HCT116 (cell line): ENCODE measurements at regions not wholly inside any gene's neighbourhood (a gene's known extent, or its start where the extent isn't known, plus 50 kb on each side); places are given as distances from the start of the nearest gene placed in this dataset.

Experiments
- ATAC-seq: fragments of 200-7000 bp; cut with Tn5 transposase; 2 replicates; pipeline ENCODE4 v1.9.1; 2020; ENCODE audit warnings: mild to moderate bottlenecking, moderate library complexity
- BruUV-seq: library from RNA; stranded (reverse); fragments of 400-500 nt; replicated peaks from 2 replicates; lab custom pipeline; 2021; lab: Mats Ljungman, UMichigan
- CTCF ChIA-PET: fragments of 300-600 bp; sonication (Branson Sonifier 250); formaldehyde crosslinking; loops from one replicate; lab custom pipeline; 2021; ENCODE audit warnings: antibody characterized with exemption; lab: Charles Lee
- POLR2A ChIA-PET: fragments of 300-600, 350-600 bp; sonication (Branson Sonifier 250); formaldehyde crosslinking; loops from one replicate; lab custom pipeline; 2021; ENCODE audit warnings: antibody characterized with exemption; lab: Charles Lee
- RAD21 ChIA-PET, 2 experiments: fragments of 300-600 bp; sonication (Branson Sonifier 250); formaldehyde crosslinking; loops; one replicate each; lab custom pipeline; 2023; ENCODE audit warnings: low total read pairs in 2 of 2; ENCODE audit not compliant: uncharacterized antibody in 2 of 2, unreplicated experiment in 2 of 2, low non-redundant PET in 1 of 2; lab: Charles Lee
- DNase-seq: peaks from one replicate; pipeline ENCODE4 v3.0.0-alpha.2; 2010; ENCODE audit warnings: low read depth, low spot score
- H2AFZ ChIP-seq: fragments of 200-600 bp; shearing (Covaris generic), sonication (generic); 2 replicates; pipeline ENCODE4 v1.6.1; 2017; ENCODE audit warnings: low read depth, mixed run types, mixed read lengths, antibody characterized with exemption, low read length; ENCODE audit not compliant: poor library complexity, severe bottlenecking
- H3K27ac ChIP-seq: 2 replicates; pipeline ENCODE4 v1.5.1; 2012; ENCODE audit warnings: low read depth, low read length
- H3K27me3 ChIP-seq: fragments of 200-600 bp; sonication (generic); 2 replicates; pipeline ENCODE4 v1.6.1; 2016; ENCODE audit warnings: mixed run types, low read length, mixed read lengths; ENCODE audit not compliant: insufficient read depth
- H3K36me3 ChIP-seq, 2 experiments: fragments of 200-500 bp in 1 of 2; fragments of 200-600 bp in 1 of 2; sonication (Bioruptor generic) in 1 of 2; sonication (generic) in 1 of 2; 2 replicates each; pipeline versions ENCODE4 v1.5.1 to v1.6.1; 2014 to 2016; ENCODE audit warnings: low read length in 2 of 2, inconsistent platforms in 1 of 2, mixed read lengths in 1 of 2, mixed run types in 1 of 2; ENCODE audit not compliant: insufficient read depth in 2 of 2, control insufficient read depth in 1 of 2
- H3K4me1 ChIP-seq, 2 experiments: fragments of 200-600 bp in 1 of 2; sonication (generic) in 1 of 2; 2 replicates each; pipeline versions ENCODE4 v1.5.1 to v1.6.1; 2012 to 2017; ENCODE audit warnings: low read length in 2 of 2, inconsistent platforms in 1 of 2, mild to moderate bottlenecking in 1 of 2, mixed read lengths in 1 of 2, mixed run types in 1 of 2, moderate library complexity in 1 of 2; ENCODE audit not compliant: insufficient read depth in 2 of 2, control insufficient read depth in 1 of 2
- H3K4me2 ChIP-seq: fragments of 200-600 bp; sonication (generic); 2 replicates; pipeline ENCODE4 v1.6.1; 2017; ENCODE audit warnings: mixed run types, low read length, mixed read lengths
- H3K4me3 ChIP-seq, 2 experiments: fragments of 200-600 bp in 1 of 2; sonication (generic) in 1 of 2; replicated peaks in 1 of 2; 2 replicates each; pipeline ENCODE4 v1.5.1; 2011 to 2016; ENCODE audit warnings: low read length in 2 of 2, control low read depth in 1 of 2, low read depth in 1 of 2, mild to moderate bottlenecking in 1 of 2, mixed read lengths in 1 of 2, mixed run types in 1 of 2
- H3K79me2 ChIP-seq: fragments of 200-600 bp; sonication (generic); 2 replicates; pipeline ENCODE4 v1.6.1; 2017; ENCODE audit warnings: mild to moderate bottlenecking, mixed run types, low read length, moderate library complexity, mixed read lengths; ENCODE audit not compliant: insufficient read depth
- H3K9ac ChIP-seq: fragments of 200-600 bp; sonication (generic); 2 replicates; pipeline ENCODE4 v1.6.1; 2016; ENCODE audit warnings: low read length, mixed read lengths
- H3K9me2 ChIP-seq: fragments of 200-600 bp; sonication (generic), shearing (Covaris generic); 2 replicates; pipeline ENCODE4 v1.6.1; 2017; ENCODE audit warnings: mixed run types, mild to moderate bottlenecking, moderate library complexity; ENCODE audit not compliant: insufficient read depth
- H3K9me3 ChIP-seq, 2 experiments: fragments of 200-500 bp in 1 of 2; fragments of 200-600 bp in 1 of 2; sonication (Bioruptor generic) in 1 of 2; sonication (generic) in 1 of 2; 2 replicates each; pipeline ENCODE4 v1.6.1; 2014 to 2017; ENCODE audit warnings: low read length in 2 of 2, mixed read lengths in 2 of 2, inconsistent platforms in 1 of 2, low read depth in 1 of 2, mild to moderate bottlenecking in 1 of 2, mixed run types in 1 of 2, moderate library complexity in 1 of 2; ENCODE audit not compliant: control insufficient read depth in 1 of 2, insufficient read depth in 1 of 2
- H4K20me1 ChIP-seq: fragments of 200-600 bp; sonication (generic), shearing (Covaris generic); 2 replicates; pipeline ENCODE4 v1.6.1; 2017; ENCODE audit warnings: mixed run types, mild to moderate bottlenecking, moderate library complexity; ENCODE audit not compliant: insufficient read depth
- CBX3 ChIP-seq: IDR thresholded peaks from 2 replicates; pipeline ENCODE4 v1.6.1; 2012; ENCODE audit warnings: low read depth
- CEBPB ChIP-seq: IDR thresholded peaks from 2 replicates; pipeline ENCODE4 v1.6.1; 2012; ENCODE audit warnings: low read depth
- EGR1 ChIP-seq: IDR thresholded peaks from 2 replicates; pipeline ENCODE4 v1.6.1; 2012; ENCODE audit warnings: low read depth
- ELF1 ChIP-seq: IDR thresholded peaks from 2 replicates; pipeline ENCODE4 v1.6.1; 2012; ENCODE audit warnings: low read depth, borderline replicate concordance
- EZH2 ChIP-seq: fragments of 200-600 bp; sonication (generic); IDR thresholded peaks from 2 replicates; pipeline ENCODE4 v1.6.1; 2017; ENCODE audit warnings: antibody characterized with exemption, mixed run types
- EZH2phosphoT487 ChIP-seq: fragments of 200-600 bp; IDR thresholded peaks from 2 replicates; pipeline ENCODE4 v1.6.1; 2018; ENCODE audit warnings: antibody characterized with exemption, borderline replicate concordance
- JUND ChIP-seq: IDR thresholded peaks from 2 replicates; pipeline ENCODE4 v1.6.1; 2012
- POLR2A ChIP-seq: IDR thresholded peaks from 2 replicates; pipeline ENCODE4 v1.7.0; 2011; ENCODE audit warnings: borderline replicate concordance; ENCODE audit not compliant: insufficient read depth, insufficient read length; ENCODE audit errors: extremely low read depth
- RAD21 ChIP-seq: IDR thresholded peaks from 2 replicates; pipeline ENCODE4 v1.6.1; 2012; ENCODE audit warnings: low read depth, mild to moderate bottlenecking
- REST ChIP-seq: IDR thresholded peaks from 2 replicates; pipeline ENCODE4 v1.6.1; 2012; ENCODE audit warnings: low read depth
- SIN3A ChIP-seq: IDR thresholded peaks from 2 replicates; pipeline ENCODE4 v1.6.1; 2012; ENCODE audit warnings: low read depth
- SP1 ChIP-seq: IDR thresholded peaks from 2 replicates; pipeline ENCODE4 v1.6.1; 2012; ENCODE audit warnings: low read depth
- SRF ChIP-seq: IDR thresholded peaks from 2 replicates; pipeline ENCODE4 v1.6.1; 2012; ENCODE audit warnings: low read depth
- TCF7L2 ChIP-seq: IDR thresholded peaks from 2 replicates; pipeline ENCODE4 v1.7.0; 2011; ENCODE audit warnings: borderline replicate concordance, inconsistent platforms; ENCODE audit not compliant: insufficient read depth, insufficient read length; ENCODE audit errors: extremely low read depth
- YY1 ChIP-seq: IDR thresholded peaks from 2 replicates; pipeline ENCODE4 v1.6.1; 2011; ENCODE audit warnings: low read length, low read depth, moderate library complexity, mild to moderate bottlenecking; ENCODE audit not compliant: insufficient replicate concordance; ENCODE audit errors: extremely low read depth
- ZFX ChIP-seq: fragments of 450-650 bp; IDR thresholded peaks from 2 replicates; pipeline ENCODE4 v1.6.1; 2017
- ZNF274 ChIP-seq: fragments of 200-500 bp; sonication (Bioruptor generic); IDR thresholded peaks from 2 replicates; pipeline ENCODE4 v1.6.1; 2014; ENCODE audit warnings: mild to moderate bottlenecking, low read depth, low read length, inconsistent platforms
- intact Hi-C: fragments of 100-400 bp; cut with micrococcal nuclease; formaldehyde crosslinking; loops from 2 replicates; pipeline ENCODE4 v1.10.0; 2022

DNA sequence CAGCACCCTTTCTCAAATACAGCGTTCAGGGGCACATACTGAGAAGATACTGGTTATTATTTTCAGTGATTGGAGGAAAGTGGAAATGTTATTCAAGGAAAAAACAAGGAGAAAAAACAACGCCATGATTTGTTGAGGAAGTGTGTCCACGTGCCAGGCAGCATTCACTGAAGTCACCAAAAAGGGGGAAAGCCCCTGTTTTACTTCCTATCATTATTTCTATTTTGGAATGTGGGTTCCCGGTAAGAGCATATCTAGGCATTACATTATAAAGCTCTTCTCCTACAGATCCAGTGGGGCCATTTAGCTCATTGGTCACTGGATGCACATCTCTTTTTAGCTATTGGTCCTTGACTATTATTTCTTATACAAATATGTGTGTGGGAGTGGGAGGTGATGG lies 518.7 kb downstream of the TXNL1 start:
- TF ChIP-seq EZH2phosphoT487 (no peak), EGR1 (no peak), JUND (no peak), ZFX (no peak), REST (no peak), ZNF274 (no peak), POLR2A (no peak), EZH2 (no peak), SIN3A (no peak), SP1 (no peak), ELF1 (no peak), YY1 (no peak), CEBPB (no peak), RAD21 (no peak), TCF7L2 (no peak), SRF (no peak), CBX3 (no peak)
- Histone ChIP-seq H3K4me2 (no peak overlapping the region), H3K9ac (no peak overlapping the region), H3K4me1 (no peaks in the 10 kb centered on the region), H3K27me3 (no peaks in the 10 kb centered on the region), H3K9me3 (peaks cover 13 to 21% of the 10 kb centered on the region in 2 experiments; a peak in 2 of 4 replicates), H3K9me2 (no peaks in the 10 kb centered on the region), H3K36me3 (no peaks in the 10 kb centered on the region), H2AFZ (no peak overlapping the region), H3K27ac (no peak overlapping the region), H3K79me2 (no peaks in the 10 kb centered on the region), H4K20me1 (no peaks in the 10 kb centered on the region), H3K4me3 (no peak overlapping the region)
- ChIA-PET POLR2A (no interaction called here), CTCF (no interaction called here), RAD21 (no interaction called here)
- DNase-seq = no peak
- ATAC-seq = no peak
- intact Hi-C loops = no loop called here
- no TSS peak for BruUV-seq
